Neural cell (in vitro differentiated cells): ENCODE measurements at regions not wholly inside any gene's neighbourhood (a gene's known extent, or its start where the extent isn't known, plus 50 kb on each side); places are given as distances from the start of the nearest gene placed in this dataset.

Experiments used
- H2AFZ ChIP-seq: fragments of 200-600, 300-800 bp; sonication (generic), shearing (Covaris generic); 2 replicates; pipeline ENCODE4 v1.6.0; 2014; ENCODE audit warnings: low read depth, mild to moderate bottlenecking, antibody characterized with exemption, low read length, moderate library complexity
- H3F3A ChIP-seq: fragments of 200-600 bp; shearing (Covaris generic); 2 replicates; pipeline ENCODE4 v1.6.1; 2016; ENCODE audit warnings: mild to moderate bottlenecking, moderate library complexity, mixed read lengths, antibody characterized with exemption, low read length; ENCODE audit not compliant: insufficient read depth, poor library complexity, severe bottlenecking
- H3K27ac ChIP-seq: fragments of 200-600, 300-800 bp; sonication (generic), shearing (Covaris generic); 2 replicates; pipeline ENCODE4 v1.5.1; 2014; ENCODE audit warnings: mild to moderate bottlenecking, low read length, moderate library complexity
- H3K27me3 ChIP-seq: fragments of 300-800, 200-600 bp; sonication (generic), shearing (Covaris generic); 2 replicates; pipeline ENCODE4 v1.6.0; 2014; ENCODE audit warnings: mild to moderate bottlenecking, low read depth, low read length, moderate library complexity; ENCODE audit not compliant: insufficient read depth
- H3K36me3 ChIP-seq: fragments of 300-800, 200-600 bp; sonication (generic), shearing (Covaris generic); 2 replicates; pipeline ENCODE4 v1.5.1; 2014; ENCODE audit warnings: mild to moderate bottlenecking, antibody characterized with exemption, low read length, moderate library complexity; ENCODE audit not compliant: insufficient read depth
- H3K4me2 ChIP-seq: fragments of 300-800, 200-600 bp; sonication (generic), shearing (Covaris generic); 2 replicates; pipeline ENCODE4 v1.6.0; 2014; ENCODE audit warnings: mild to moderate bottlenecking, low read length
- H3K4me3 ChIP-seq: fragments of 300-800, 200-600 bp; sonication (generic), shearing (Covaris generic); 2 replicates; pipeline ENCODE4 v1.5.1; 2014; ENCODE audit warnings: mild to moderate bottlenecking, low read length, moderate library complexity
- H3K79me2 ChIP-seq: fragments of 200-600 bp; shearing (Covaris generic); replicated peaks from 2 replicates; pipeline ENCODE4 v1.6.0; 2014; ENCODE audit warnings: mild to moderate bottlenecking, low read length, moderate library complexity; ENCODE audit not compliant: insufficient read depth
- H3K9ac ChIP-seq: fragments of 300-800, 200-600 bp; sonication (generic), shearing (Covaris generic); 2 replicates; pipeline ENCODE4 v1.6.1; 2016; ENCODE audit warnings: mild to moderate bottlenecking, low read length, mixed read lengths
- H3K9me2 ChIP-seq: fragments of 200-600 bp; shearing (Covaris generic); 2 replicates; pipeline ENCODE4 v1.6.1; 2016; ENCODE audit warnings: mild to moderate bottlenecking, low read length, mixed read lengths; ENCODE audit not compliant: insufficient read depth
- H3K9me3 ChIP-seq: fragments of 200-600, 300-800 bp; sonication (generic), shearing (Covaris generic); 2 replicates; pipeline ENCODE4 v1.6.1; 2016; ENCODE audit warnings: mild to moderate bottlenecking, mixed run types, low read length, moderate library complexity, mixed read lengths
- H4K20me1 ChIP-seq: fragments of 200-600 bp; shearing (Covaris generic); 2 replicates; pipeline ENCODE4 v1.6.1; 2016; ENCODE audit warnings: mild to moderate bottlenecking, mixed run types; ENCODE audit not compliant: insufficient read depth
- EP300 ChIP-seq: fragments of 450-650 bp; conservative IDR thresholded peaks from 2 replicates; pipeline ENCODE4 v1.6.1; 2014; ENCODE audit warnings: antibody characterized with exemption, mild to moderate bottlenecking, moderate library complexity; ENCODE audit not compliant: poor library complexity, severe bottlenecking
- EZH2 ChIP-seq: fragments of 200-600, 300-800 bp; shearing (Covaris generic), sonication (generic); IDR thresholded peaks from 2 replicates; pipeline ENCODE4 v1.6.1; 2014; ENCODE audit warnings: antibody characterized with exemption, low read length, borderline replicate concordance, mild to moderate bottlenecking; ENCODE audit not compliant: insufficient read depth, poor library complexity, severe bottlenecking
- MXI1 ChIP-seq: fragments of 450-650 bp; conservative IDR thresholded peaks from 2 replicates; pipeline ENCODE4 v1.6.1; 2014; ENCODE audit warnings: antibody characterized with exemption, mild to moderate bottlenecking; ENCODE audit not compliant: poor library complexity, severe bottlenecking
- POLR2AphosphoS5 ChIP-seq: IDR thresholded peaks from 2 replicates; pipeline ENCODE4 v1.6.1; 2012
- RAD21 ChIP-seq: fragments of 450-650 bp; conservative IDR thresholded peaks from 2 replicates; pipeline ENCODE4 v1.6.1; 2014; ENCODE audit warnings: antibody characterized with exemption, mild to moderate bottlenecking, moderate library complexity
- SMC3 ChIP-seq: fragments of 450-650 bp; conservative IDR thresholded peaks from 2 replicates; pipeline ENCODE4 v1.6.1; 2014; ENCODE audit warnings: antibody characterized with exemption, mild to moderate bottlenecking, moderate library complexity; ENCODE audit not compliant: poor library complexity
- TAF1 ChIP-seq: IDR thresholded peaks from 2 replicates; pipeline ENCODE4 v1.6.1; 2012; ENCODE audit warnings: low read depth
- TF ChIP-seq, protein P1 (sequence below): IDR thresholded peaks from 2 replicates; pipeline ENCODE4 v1.6.1; 2012; ENCODE audit warnings: borderline replicate concordance
- TF ChIP-seq, protein P2 (sequence below): fragments of 450-650 bp; IDR thresholded peaks from 2 replicates; pipeline ENCODE4 v1.5.1; 2014; ENCODE audit warnings: antibody characterized with exemption, mild to moderate bottlenecking, moderate library complexity; ENCODE audit not compliant: poor library complexity, severe bottlenecking

DNA sequence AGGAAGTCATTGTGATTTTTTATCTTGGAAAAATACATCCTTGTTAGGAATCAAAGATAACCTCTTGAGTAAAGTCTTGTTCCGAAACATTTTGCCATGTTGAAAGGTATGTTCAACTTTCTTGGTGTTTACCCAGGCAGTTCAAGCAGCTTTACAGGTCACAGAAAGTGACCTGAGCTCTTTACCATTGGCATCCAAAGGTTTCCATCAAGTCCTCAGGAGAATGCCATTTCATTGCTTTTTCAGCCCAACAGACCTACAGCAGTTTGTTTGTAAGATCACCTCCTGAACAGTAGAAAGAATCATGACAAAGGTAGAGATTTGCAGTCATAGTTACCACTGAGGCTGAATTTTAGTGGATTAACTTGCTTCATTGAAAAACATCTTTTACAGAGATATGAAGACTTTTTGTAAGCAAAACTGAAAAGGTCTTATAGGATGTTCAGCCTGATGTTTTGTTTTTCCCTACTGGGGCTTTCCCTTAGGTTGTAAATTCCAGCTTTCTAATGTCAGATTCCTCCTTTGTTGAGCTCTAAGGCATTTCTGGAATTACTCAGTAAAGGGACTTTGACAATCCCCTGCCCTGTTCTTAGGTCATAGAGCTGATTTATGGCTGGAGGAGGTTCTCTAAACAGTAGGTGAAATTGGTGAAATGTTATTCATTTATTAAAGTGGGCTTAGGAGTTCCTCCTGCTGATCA, 236.8 kb upstream of the RBMS1 start (continued):
- TF ChIP-seq RAD21 = no peak
- no peak for TF ChIP-seq EP300
- TF ChIP-seq SMC3 = no peak
- TF ChIP-seq POLR2AphosphoS5 = no peak

DNA sequence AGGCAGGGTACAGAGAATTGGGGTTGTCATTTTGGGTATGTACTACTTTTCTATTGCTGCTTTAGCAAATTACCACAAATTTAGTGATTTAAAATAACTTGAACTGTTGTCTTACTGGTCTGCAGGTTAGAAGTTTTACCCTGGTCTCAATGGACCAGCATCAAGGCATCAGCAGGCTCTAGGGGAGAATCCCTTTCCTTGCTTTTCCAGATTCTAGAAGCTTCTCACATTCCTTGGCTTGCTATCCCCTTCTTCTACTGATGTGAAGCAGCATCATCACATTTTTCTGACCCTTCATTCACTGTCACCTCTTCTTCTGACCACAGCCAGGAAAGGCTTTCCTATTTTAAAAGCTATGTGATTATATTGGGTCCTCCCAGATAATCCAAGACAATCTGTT, 237.8 kb upstream of the RBMS1 start:
- Histone ChIP-seq H3K4me2 (no peak overlapping the region), H3K27me3 (no peaks in the 10 kb centered on the region), H3K9ac (no peak overlapping the region), H3K36me3 (no peaks in the 10 kb centered on the region), H3F3A (no peaks in the 10 kb centered on the region), H3K79me2 (no peaks in the 10 kb centered on the region), H2AFZ (no peak overlapping the region), H3K9me3 (no peaks in the 10 kb centered on the region), H3K9me2 (no peaks in the 10 kb centered on the region), H3K27ac (no peak overlapping the region), H4K20me1 (no peaks in the 10 kb centered on the region), H3K4me3 (no peak overlapping the region)
- TF ChIP-seq EZH2 (no peak), MXI1 (no peak), POLR2AphosphoS5 (no peak), TAF1 (no peak), EP300 (no peak), SMC3 (no peak), RAD21 (no peak)
- TF ChIP-seq, protein P1, sequence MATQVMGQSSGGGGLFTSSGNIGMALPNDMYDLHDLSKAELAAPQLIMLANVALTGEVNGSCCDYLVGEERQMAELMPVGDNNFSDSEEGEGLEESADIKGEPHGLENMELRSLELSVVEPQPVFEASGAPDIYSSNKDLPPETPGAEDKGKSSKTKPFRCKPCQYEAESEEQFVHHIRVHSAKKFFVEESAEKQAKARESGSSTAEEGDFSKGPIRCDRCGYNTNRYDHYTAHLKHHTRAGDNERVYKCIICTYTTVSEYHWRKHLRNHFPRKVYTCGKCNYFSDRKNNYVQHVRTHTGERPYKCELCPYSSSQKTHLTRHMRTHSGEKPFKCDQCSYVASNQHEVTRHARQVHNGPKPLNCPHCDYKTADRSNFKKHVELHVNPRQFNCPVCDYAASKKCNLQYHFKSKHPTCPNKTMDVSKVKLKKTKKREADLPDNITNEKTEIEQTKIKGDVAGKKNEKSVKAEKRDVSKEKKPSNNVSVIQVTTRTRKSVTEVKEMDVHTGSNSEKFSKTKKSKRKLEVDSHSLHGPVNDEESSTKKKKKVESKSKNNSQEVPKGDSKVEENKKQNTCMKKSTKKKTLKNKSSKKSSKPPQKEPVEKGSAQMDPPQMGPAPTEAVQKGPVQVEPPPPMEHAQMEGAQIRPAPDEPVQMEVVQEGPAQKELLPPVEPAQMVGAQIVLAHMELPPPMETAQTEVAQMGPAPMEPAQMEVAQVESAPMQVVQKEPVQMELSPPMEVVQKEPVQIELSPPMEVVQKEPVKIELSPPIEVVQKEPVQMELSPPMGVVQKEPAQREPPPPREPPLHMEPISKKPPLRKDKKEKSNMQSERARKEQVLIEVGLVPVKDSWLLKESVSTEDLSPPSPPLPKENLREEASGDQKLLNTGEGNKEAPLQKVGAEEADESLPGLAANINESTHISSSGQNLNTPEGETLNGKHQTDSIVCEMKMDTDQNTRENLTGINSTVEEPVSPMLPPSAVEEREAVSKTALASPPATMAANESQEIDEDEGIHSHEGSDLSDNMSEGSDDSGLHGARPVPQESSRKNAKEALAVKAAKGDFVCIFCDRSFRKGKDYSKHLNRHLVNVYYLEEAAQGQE = no peak
- TF ChIP-seq, protein P2, sequence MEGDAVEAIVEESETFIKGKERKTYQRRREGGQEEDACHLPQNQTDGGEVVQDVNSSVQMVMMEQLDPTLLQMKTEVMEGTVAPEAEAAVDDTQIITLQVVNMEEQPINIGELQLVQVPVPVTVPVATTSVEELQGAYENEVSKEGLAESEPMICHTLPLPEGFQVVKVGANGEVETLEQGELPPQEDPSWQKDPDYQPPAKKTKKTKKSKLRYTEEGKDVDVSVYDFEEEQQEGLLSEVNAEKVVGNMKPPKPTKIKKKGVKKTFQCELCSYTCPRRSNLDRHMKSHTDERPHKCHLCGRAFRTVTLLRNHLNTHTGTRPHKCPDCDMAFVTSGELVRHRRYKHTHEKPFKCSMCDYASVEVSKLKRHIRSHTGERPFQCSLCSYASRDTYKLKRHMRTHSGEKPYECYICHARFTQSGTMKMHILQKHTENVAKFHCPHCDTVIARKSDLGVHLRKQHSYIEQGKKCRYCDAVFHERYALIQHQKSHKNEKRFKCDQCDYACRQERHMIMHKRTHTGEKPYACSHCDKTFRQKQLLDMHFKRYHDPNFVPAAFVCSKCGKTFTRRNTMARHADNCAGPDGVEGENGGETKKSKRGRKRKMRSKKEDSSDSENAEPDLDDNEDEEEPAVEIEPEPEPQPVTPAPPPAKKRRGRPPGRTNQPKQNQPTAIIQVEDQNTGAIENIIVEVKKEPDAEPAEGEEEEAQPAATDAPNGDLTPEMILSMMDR = no peak

DNA sequence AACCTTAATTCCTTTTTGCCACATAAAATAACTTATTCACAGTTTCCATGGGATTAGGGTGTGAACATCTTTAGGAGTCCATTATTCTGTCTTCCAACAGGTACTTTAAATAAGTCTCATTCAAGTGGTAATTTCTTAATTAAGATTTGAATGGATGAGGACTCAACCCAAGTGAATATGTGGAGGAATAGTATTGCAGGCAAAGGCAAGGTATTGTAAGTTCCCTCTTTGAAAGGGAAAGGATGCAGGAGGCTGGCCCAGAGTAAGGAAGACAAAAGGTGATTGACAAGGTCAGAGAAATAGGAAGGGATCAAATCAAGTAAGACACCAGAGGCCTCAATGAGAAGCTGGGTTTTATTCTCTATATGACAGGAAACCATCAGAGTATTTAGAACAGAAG, 238.2 kb upstream of the RBMS1 start:
- H3K36me3 ChIP-seq = no peaks in the 10 kb centered on the region
- H4K20me1 ChIP-seq = no peaks in the 10 kb centered on the region
- no peaks in the 10 kb centered on the region for H3K9me3 ChIP-seq
- no peak overlapping the region for H3K9ac ChIP-seq
- no peak overlapping the region for H3K4me3 ChIP-seq
- no peaks in the 10 kb centered on the region for H3K79me2 ChIP-seq
- no peak for TF ChIP-seq MXI1
- TF ChIP-seq EP300 = no peak
- no peak for TF ChIP-seq RAD21
- no peak for TF ChIP-seq TAF1
- no peak for TF ChIP-seq SMC3
- TF ChIP-seq, protein P2 = no peak
- TF ChIP-seq, protein P1 = no peak
- TF ChIP-seq EZH2 = no peak
- TF ChIP-seq POLR2AphosphoS5 = no peak
- no peaks in the 10 kb centered on the region for H3K27me3 ChIP-seq
- no peaks in the 10 kb centered on the region for H3F3A ChIP-seq
- no peak overlapping the region for H3K4me2 ChIP-seq
- no peak overlapping the region for H3K27ac ChIP-seq
- no peak overlapping the region for H2AFZ ChIP-seq
- no peaks in the 10 kb centered on the region for H3K9me2 ChIP-seq
